HL-60 (cell line): ENCODE measurements at regions not wholly inside any gene's neighbourhood (a gene's known extent, or its start where the extent isn't known, plus 50 kb on each side); places are given as distances from the start of the nearest gene placed in this dataset.
A peak's percentile ranks its signal among the peaks of the same experiment; 100 is the strongest.

Experiments
- POLR2AphosphoS5 ChIP-seq: IDR thresholded peaks from 2 replicates; pipeline ENCODE4 v1.6.1; 2012; ENCODE audit warnings: low read depth
- SPI1 ChIP-seq: IDR thresholded peaks from 2 replicates; pipeline ENCODE4 v1.6.1; 2012; ENCODE audit warnings: low read depth, mild to moderate bottlenecking, borderline replicate concordance
- TF ChIP-seq, protein P1 (sequence below): IDR thresholded peaks from one replicate; pipeline ENCODE4 v1.5.1; 2011; ENCODE audit warnings: low read length, control low read depth, inconsistent platforms; ENCODE audit not compliant: insufficient read depth
- TF ChIP-seq, protein P2 (sequence below): IDR thresholded peaks from 2 replicates; pipeline ENCODE4 v1.6.1; 2012; ENCODE audit warnings: low read depth; ENCODE audit not compliant: insufficient replicate concordance

DNA sequence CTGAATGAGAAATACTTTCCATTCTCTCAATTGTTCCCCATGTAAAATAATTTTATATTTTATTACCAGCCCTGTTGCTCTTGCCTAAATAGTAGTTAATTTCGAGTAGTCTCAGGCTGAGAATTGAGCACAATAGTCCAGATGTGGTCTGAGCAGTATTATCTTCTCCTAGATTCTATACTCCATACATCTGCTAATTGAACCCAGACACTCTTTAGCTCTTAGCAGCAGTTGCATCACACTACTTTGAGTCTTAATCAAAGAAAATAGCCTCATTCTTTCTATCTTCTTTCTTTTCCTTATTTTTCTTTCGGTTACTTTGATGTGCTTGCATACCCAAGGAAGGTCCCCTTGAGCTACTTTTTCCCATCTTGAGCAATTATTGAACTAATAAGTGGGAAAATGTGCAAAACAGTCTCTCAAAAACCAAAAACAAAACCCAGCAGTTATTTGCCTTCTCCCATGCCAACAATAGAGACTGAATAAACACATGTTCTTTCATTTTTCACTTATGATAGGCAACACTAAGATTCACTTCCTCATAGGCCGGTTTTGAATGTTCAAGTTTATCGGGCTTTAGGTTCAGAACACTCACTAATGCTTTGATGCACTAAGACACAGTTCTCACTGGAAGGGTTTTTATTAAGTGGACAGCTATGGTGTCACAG lies 204.5 kb downstream of the POU4F1 start:
- TF ChIP-seq, protein P1, sequence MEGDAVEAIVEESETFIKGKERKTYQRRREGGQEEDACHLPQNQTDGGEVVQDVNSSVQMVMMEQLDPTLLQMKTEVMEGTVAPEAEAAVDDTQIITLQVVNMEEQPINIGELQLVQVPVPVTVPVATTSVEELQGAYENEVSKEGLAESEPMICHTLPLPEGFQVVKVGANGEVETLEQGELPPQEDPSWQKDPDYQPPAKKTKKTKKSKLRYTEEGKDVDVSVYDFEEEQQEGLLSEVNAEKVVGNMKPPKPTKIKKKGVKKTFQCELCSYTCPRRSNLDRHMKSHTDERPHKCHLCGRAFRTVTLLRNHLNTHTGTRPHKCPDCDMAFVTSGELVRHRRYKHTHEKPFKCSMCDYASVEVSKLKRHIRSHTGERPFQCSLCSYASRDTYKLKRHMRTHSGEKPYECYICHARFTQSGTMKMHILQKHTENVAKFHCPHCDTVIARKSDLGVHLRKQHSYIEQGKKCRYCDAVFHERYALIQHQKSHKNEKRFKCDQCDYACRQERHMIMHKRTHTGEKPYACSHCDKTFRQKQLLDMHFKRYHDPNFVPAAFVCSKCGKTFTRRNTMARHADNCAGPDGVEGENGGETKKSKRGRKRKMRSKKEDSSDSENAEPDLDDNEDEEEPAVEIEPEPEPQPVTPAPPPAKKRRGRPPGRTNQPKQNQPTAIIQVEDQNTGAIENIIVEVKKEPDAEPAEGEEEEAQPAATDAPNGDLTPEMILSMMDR, result no peak
- TF ChIP-seq SPI1, result peak; percentile 22; the same call in 1 of the 2 replicates
- TF ChIP-seq, protein P2, sequence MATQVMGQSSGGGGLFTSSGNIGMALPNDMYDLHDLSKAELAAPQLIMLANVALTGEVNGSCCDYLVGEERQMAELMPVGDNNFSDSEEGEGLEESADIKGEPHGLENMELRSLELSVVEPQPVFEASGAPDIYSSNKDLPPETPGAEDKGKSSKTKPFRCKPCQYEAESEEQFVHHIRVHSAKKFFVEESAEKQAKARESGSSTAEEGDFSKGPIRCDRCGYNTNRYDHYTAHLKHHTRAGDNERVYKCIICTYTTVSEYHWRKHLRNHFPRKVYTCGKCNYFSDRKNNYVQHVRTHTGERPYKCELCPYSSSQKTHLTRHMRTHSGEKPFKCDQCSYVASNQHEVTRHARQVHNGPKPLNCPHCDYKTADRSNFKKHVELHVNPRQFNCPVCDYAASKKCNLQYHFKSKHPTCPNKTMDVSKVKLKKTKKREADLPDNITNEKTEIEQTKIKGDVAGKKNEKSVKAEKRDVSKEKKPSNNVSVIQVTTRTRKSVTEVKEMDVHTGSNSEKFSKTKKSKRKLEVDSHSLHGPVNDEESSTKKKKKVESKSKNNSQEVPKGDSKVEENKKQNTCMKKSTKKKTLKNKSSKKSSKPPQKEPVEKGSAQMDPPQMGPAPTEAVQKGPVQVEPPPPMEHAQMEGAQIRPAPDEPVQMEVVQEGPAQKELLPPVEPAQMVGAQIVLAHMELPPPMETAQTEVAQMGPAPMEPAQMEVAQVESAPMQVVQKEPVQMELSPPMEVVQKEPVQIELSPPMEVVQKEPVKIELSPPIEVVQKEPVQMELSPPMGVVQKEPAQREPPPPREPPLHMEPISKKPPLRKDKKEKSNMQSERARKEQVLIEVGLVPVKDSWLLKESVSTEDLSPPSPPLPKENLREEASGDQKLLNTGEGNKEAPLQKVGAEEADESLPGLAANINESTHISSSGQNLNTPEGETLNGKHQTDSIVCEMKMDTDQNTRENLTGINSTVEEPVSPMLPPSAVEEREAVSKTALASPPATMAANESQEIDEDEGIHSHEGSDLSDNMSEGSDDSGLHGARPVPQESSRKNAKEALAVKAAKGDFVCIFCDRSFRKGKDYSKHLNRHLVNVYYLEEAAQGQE, result no peak
- no peak for TF ChIP-seq POLR2AphosphoS5
